ENCODE measurements at regions not wholly inside any gene's neighbourhood (a gene's known extent, or its start where the extent isn't known, plus 50 kb on each side); places are given as distances from the start of the nearest gene placed in this dataset.

DNA sequence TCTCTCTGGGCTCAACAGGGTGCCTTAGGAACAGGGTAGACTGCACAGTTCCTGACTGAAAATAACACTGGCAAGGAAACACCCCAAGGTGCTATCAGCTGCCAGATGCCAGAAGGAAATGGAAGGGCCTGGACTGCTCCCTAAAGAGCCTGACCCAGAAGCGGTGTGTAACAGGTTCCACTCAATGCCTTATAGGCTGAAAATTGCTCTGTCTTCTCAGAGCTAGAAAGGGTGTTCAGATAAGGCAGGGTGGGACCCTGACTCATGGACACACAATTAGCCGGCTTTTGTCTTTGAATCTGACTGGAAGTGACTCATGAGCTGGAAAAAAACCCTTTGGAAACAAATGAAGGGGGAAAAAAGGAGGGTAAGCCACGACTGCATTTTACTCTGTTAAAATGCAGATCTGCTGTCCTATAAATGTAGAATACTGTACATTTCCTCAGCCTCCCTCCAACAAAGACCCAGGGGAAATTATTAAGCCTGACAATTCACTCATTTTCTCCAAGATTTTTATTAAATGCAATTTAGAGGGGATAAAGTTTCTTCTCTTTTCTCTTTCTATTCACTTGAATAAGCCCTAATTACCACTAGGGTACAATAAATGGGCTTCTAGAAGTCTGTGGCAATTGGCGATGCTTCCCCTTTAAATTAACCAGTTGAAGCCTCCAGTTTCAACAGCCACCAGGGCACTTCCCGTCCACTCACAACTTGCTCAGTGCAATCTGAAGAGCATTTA is 160.2 kb upstream of the TBL1XR1 start:
- Histone ChIP-seq H3K79me2 (replicated peaks; ENCODE audit: insufficient read depth, low read length) (no peaks in the 10 kb centered on the region), H3K4me2 (ENCODE audit: low read length) (peak overlapping the region; percentile 5), H4K20me1 (ENCODE audit: insufficient read depth) (no peaks in the 10 kb centered on the region), H3K9me2 (ENCODE audit: insufficient read depth, low read length) (no peaks in the 10 kb centered on the region), H3K4me3 (ENCODE audit: low read length) (no peak overlapping the region), H3K9ac (ENCODE audit: low read length) (no peak overlapping the region), H3K9me3 (ENCODE audit: low read length) (no peaks in the 10 kb centered on the region), H2AFZ (ENCODE audit: low read depth, low read length) (no peak overlapping the region), H3K27ac (ENCODE audit: low read length) (peak overlapping the region; percentile 100), H3F3A (ENCODE audit: insufficient read depth, low read length, poor library complexity, severe bottlenecking) (peaks cover 4% of the 10 kb centered on the region), H3K36me3 (ENCODE audit: insufficient read depth, low read length) (no peaks in the 10 kb centered on the region), H3K27me3 (ENCODE audit: insufficient read depth, low read depth, low read length) (no peaks in the 10 kb centered on the region)
- TF ChIP-seq EP300 (conservative IDR thresholded peaks at IDR 0.05; ENCODE audit: poor library complexity, severe bottlenecking): no peak
- no peak for TF ChIP-seq REST (IDR thresholded peaks at IDR 0.05; ENCODE audit: borderline replicate concordance)
- no peak for TF ChIP-seq MXI1 (conservative IDR thresholded peaks at IDR 0.05; ENCODE audit: poor library complexity, severe bottlenecking)
- TF ChIP-seq POLR2AphosphoS5 (IDR thresholded peaks at IDR 0.05): no peak
- no peak for TF ChIP-seq TAF1 (IDR thresholded peaks at IDR 0.05; ENCODE audit: low read depth)
- TF ChIP-seq, protein P1, sequence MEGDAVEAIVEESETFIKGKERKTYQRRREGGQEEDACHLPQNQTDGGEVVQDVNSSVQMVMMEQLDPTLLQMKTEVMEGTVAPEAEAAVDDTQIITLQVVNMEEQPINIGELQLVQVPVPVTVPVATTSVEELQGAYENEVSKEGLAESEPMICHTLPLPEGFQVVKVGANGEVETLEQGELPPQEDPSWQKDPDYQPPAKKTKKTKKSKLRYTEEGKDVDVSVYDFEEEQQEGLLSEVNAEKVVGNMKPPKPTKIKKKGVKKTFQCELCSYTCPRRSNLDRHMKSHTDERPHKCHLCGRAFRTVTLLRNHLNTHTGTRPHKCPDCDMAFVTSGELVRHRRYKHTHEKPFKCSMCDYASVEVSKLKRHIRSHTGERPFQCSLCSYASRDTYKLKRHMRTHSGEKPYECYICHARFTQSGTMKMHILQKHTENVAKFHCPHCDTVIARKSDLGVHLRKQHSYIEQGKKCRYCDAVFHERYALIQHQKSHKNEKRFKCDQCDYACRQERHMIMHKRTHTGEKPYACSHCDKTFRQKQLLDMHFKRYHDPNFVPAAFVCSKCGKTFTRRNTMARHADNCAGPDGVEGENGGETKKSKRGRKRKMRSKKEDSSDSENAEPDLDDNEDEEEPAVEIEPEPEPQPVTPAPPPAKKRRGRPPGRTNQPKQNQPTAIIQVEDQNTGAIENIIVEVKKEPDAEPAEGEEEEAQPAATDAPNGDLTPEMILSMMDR (IDR thresholded peaks at IDR 0.05; ENCODE audit: poor library complexity, severe bottlenecking): no peak

DNA sequence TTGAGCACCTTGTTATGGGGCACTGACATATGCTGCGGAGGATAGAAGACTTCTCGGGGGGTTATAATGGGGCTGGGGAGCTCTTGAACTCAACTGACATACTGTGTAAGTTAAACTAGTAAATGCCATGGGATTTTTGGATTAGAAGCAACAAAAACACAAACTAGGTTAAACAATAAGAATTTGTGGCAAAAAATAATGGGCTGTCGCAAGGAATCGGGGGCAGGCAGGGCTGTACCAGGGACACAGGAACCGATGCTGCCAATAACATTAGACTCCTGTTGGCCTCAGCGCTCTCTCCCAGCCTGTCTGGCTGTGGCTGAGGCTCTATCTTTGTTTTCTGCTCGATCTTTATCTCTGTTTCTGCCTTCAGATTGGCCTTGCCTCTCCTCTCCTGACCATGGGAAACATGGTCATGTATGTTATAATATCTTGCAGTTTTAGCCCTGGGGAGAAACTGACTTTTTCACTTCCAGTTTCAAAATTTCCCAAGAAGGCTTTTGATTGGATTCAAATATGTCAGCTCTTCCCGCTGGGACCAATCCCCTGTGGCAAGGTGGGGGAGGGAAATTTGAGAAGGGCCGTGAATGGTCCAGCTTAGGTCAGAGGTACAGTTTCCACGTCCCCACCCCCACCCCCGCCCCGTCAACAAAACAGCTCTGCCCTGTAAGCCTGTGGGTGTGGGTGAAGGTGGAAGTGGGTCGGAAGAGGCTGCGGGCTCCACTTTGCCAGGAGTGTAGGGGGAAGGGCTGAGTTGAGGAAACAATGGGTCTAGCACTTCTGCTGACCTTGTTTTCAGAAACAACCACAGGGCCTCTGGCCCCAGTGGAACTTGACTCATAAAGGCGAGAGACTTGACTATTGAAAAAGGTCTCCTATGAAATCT is 161.1 kb upstream of the TBL1XR1 start:
- H2AFZ ChIP-seq (ENCODE audit: low read depth, low read length): no peak overlapping the region
- peak overlapping the region; percentile 100 for H3K27ac ChIP-seq (ENCODE audit: low read length)
- H3K9me3 ChIP-seq (ENCODE audit: low read length): no peaks in the 10 kb centered on the region
- TF ChIP-seq RAD21 (conservative IDR thresholded peaks at IDR 0.05) (no peak), EP300 (conservative IDR thresholded peaks at IDR 0.05; ENCODE audit: poor library complexity, severe bottlenecking) (no peak), SMC3 (conservative IDR thresholded peaks at IDR 0.05; ENCODE audit: poor library complexity) (no peak), TAF1 (IDR thresholded peaks at IDR 0.05; ENCODE audit: low read depth) (no peak), MXI1 (conservative IDR thresholded peaks at IDR 0.05; ENCODE audit: poor library complexity, severe bottlenecking) (no peak), POLR2AphosphoS5 (IDR thresholded peaks at IDR 0.05) (no peak), REST (IDR thresholded peaks at IDR 0.05; ENCODE audit: borderline replicate concordance) (no peak), EZH2 (IDR thresholded peaks at IDR 0.05; ENCODE audit: borderline replicate concordance, insufficient read depth, low read length, poor library complexity, severe bottlenecking) (no peak)
- TF ChIP-seq, protein P1 (IDR thresholded peaks at IDR 0.05; ENCODE audit: poor library complexity, severe bottlenecking): no peak
- H3K79me2 ChIP-seq (replicated peaks; ENCODE audit: insufficient read depth, low read length): no peaks in the 10 kb centered on the region
- peak overlapping the region; percentile 88 for H3K9ac ChIP-seq (ENCODE audit: low read length)
- no peaks in the 10 kb centered on the region for H3K9me2 ChIP-seq (ENCODE audit: insufficient read depth, low read length)
- H3K36me3 ChIP-seq (ENCODE audit: insufficient read depth, low read length): no peaks in the 10 kb centered on the region
- peak overlapping the region; percentile 61 for H3K4me3 ChIP-seq (ENCODE audit: low read length)
- H3F3A ChIP-seq (ENCODE audit: insufficient read depth, low read length, poor library complexity, severe bottlenecking): peaks cover 4% of the 10 kb centered on the region
- H3K27me3 ChIP-seq (ENCODE audit: insufficient read depth, low read depth, low read length): no peaks in the 10 kb centered on the region
- peak overlapping the region; percentile 5 for H3K4me2 ChIP-seq (ENCODE audit: low read length)
- no peaks in the 10 kb centered on the region for H4K20me1 ChIP-seq (ENCODE audit: insufficient read depth)

Data from neural cell (in vitro differentiated cells).